ENCODE measurements at regions not wholly inside any gene's neighbourhood (a gene's known extent, or its start where the extent isn't known, plus 50 kb on each side); places are given as distances from the start of the nearest gene placed in this dataset.

DNA sequence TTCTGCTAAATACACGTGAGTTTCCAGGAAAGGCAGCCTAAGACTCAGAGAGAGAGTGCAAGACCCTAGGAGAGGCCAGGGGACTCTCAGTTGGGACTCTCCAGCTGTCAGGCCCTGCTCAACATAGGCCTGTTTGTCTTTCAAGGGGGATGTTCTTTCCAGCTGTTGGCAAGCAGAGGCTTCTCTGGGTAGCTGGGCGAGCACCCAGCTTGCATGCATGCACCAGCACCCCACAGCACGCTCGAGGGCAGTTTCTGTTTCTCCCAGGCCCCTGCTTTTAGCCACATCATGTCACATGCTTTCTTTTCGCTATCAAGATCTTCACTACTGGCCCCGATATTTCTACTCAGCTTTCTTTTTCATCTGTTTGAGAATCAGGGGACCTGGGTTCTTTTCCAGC is 479.3 kb upstream of the HS6ST1 start:
- TF ChIP-seq, protein P1, sequence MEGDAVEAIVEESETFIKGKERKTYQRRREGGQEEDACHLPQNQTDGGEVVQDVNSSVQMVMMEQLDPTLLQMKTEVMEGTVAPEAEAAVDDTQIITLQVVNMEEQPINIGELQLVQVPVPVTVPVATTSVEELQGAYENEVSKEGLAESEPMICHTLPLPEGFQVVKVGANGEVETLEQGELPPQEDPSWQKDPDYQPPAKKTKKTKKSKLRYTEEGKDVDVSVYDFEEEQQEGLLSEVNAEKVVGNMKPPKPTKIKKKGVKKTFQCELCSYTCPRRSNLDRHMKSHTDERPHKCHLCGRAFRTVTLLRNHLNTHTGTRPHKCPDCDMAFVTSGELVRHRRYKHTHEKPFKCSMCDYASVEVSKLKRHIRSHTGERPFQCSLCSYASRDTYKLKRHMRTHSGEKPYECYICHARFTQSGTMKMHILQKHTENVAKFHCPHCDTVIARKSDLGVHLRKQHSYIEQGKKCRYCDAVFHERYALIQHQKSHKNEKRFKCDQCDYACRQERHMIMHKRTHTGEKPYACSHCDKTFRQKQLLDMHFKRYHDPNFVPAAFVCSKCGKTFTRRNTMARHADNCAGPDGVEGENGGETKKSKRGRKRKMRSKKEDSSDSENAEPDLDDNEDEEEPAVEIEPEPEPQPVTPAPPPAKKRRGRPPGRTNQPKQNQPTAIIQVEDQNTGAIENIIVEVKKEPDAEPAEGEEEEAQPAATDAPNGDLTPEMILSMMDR (IDR thresholded peaks at IDR 0.05; ENCODE audit: low read depth, low read length): no peak
- TF ChIP-seq EZH2phosphoT487 (IDR thresholded peaks at IDR 0.05; ENCODE audit: low read depth): no peak
